ENCODE measurements at regions not wholly inside any gene's neighbourhood (a gene's known extent, or its start where the extent isn't known, plus 50 kb on each side); places are given as distances from the start of the nearest gene placed in this dataset.

- CTCF ChIA-PET: interaction anchor here (0.5 kb wide), 1 partner anchor 44 kb away, joined by 3 read pairs; no protein-coding TSS in a partner anchor
- TF ChIP-seq CTCF (IDR thresholded peaks at IDR 0.05; ENCODE audit: low read depth, low read length): no peak
These were observed 223.0 kb downstream of the EBLN2 start for GRCh38 chr3:73284472-73284871.

GRCh38 chr3:73291541-73291940 is 230.1 kb downstream of the EBLN2 start:
- POLR2A ChIA-PET: no interaction called here
- Histone ChIP-seq H3K27ac (ENCODE audit: low read depth, low read length) (no peak overlapping the region), H3K9me3 (ENCODE audit: control insufficient read depth, insufficient read depth, low read length) (no peaks in the 10 kb centered on the region), H3K27me3 (ENCODE audit: control insufficient read depth, insufficient read depth, low read length) (peaks cover 4% of the 10 kb centered on the region), H3K4me3 (ENCODE audit: low read depth, low read length) (no peak overlapping the region)
- CTCF ChIA-PET: no interaction called here
- no peak for DNase-seq (ENCODE audit: low read depth, low spot score)
- no peak for TF ChIP-seq CTCF (IDR thresholded peaks at IDR 0.05; ENCODE audit: low read depth, low read length)

More at GRCh38 chr3:73284472-73284871, 223.0 kb downstream of the EBLN2 start:
- DNase-seq (ENCODE audit: low read depth, low spot score): no peak
- no peak overlapping the region for H3K27ac ChIP-seq (ENCODE audit: low read depth, low read length)
- POLR2A ChIA-PET: no interaction called here
- H3K27me3 ChIP-seq (ENCODE audit: control insufficient read depth, insufficient read depth, low read length): peaks cover 4% of the 10 kb centered on the region
- H3K4me3 ChIP-seq (ENCODE audit: low read depth, low read length): no peak overlapping the region
- no peaks in the 10 kb centered on the region for H3K9me3 ChIP-seq (ENCODE audit: control insufficient read depth, insufficient read depth, low read length)

- no peak overlapping the region for H3K4me3 ChIP-seq (ENCODE audit: low read depth, low read length)
- ChIA-PET POLR2A (no interaction called here), CTCF (no interaction called here)
- no peaks in the 10 kb centered on the region for H3K9me3 ChIP-seq (ENCODE audit: control insufficient read depth, insufficient read depth, low read length)
- TF ChIP-seq CTCF (IDR thresholded peaks at IDR 0.05; ENCODE audit: low read depth, low read length): no peak
- peaks cover 4% of the 10 kb centered on the region for H3K27me3 ChIP-seq (ENCODE audit: control insufficient read depth, insufficient read depth, low read length)
- no peak for DNase-seq (ENCODE audit: low read depth, low spot score)
- no peak overlapping the region for H3K27ac ChIP-seq (ENCODE audit: low read depth, low read length)
These were observed 230.8 kb downstream of the EBLN2 start for GRCh38 chr3:73292220-73292619.

- no peak for DNase-seq (ENCODE audit: low read depth, low spot score)
- Histone ChIP-seq H3K4me3 (ENCODE audit: low read depth, low read length) (no peak overlapping the region), H3K27me3 (ENCODE audit: control insufficient read depth, insufficient read depth, low read length) (peaks cover 6% of the 10 kb centered on the region), H3K27ac (ENCODE audit: low read depth, low read length) (no peak overlapping the region), H3K9me3 (ENCODE audit: control insufficient read depth, insufficient read depth, low read length) (no peaks in the 10 kb centered on the region)
- ChIA-PET CTCF (no interaction called here), POLR2A (no interaction called here)
- no peak for TF ChIP-seq CTCF (IDR thresholded peaks at IDR 0.05; ENCODE audit: low read depth, low read length)
These were observed 233.1 kb downstream of the EBLN2 start for GRCh38 chr3:73294537-73294936.

GRCh38 chr3:73295876-73296635 is 234.6 kb downstream of the EBLN2 start:
- ChIA-PET POLR2A (no interaction called here), CTCF (no interaction called here)
- Histone ChIP-seq H3K9me3 (ENCODE audit: control insufficient read depth, insufficient read depth, low read length) (no peaks in the 10 kb centered on the region), H3K27me3 (ENCODE audit: control insufficient read depth, insufficient read depth, low read length) (peaks cover 6% of the 10 kb centered on the region), H3K27ac (ENCODE audit: low read depth, low read length) (no peak overlapping the region), H3K4me3 (ENCODE audit: low read depth, low read length) (no peak overlapping the region)
- no peak for DNase-seq (ENCODE audit: low read depth, low spot score)
- TF ChIP-seq CTCF (IDR thresholded peaks at IDR 0.05; ENCODE audit: low read depth, low read length): no peak
